ENCODE measurements at regions not wholly inside any gene's neighbourhood (a gene's known extent, or its start where the extent isn't known, plus 50 kb on each side); places are given as distances from the start of the nearest gene placed in this dataset.

GRCh38 chr7:15866753-15867152, 180.3 kb upstream of the MEOX2 start:
- H4K91ac ChIP-seq (ENCODE audit: insufficient read depth, low read depth, low read length): no peak overlapping the region
- POLR2A ChIA-PET (ENCODE audit: unreplicated experiment): interaction anchor here (0.6 kb wide), 1 partner anchor 19 kb away, joined by 3 read pairs; no protein-coding TSS in a partner anchor
- H2BK20ac ChIP-seq (ENCODE audit: low read depth, low read length): no peak overlapping the region
- no TSS peak for BruUV-seq (replicated peaks)
- CTCF ChIA-PET: interaction anchor here (0.6 to 1.0 kb wide), 3 partner anchors 11 to 635 kb away, joined by 3 to 4 read pairs (median 3); no protein-coding TSS in a partner anchor
- no peak overlapping the region for H3K9ac ChIP-seq (ENCODE audit: low read depth, low read length)
- H3K36me3 ChIP-seq (ENCODE audit: control insufficient read depth, insufficient read depth, low read length): no peaks in the 10 kb centered on the region
- no peak overlapping the region for H3K27ac ChIP-seq (ENCODE audit: insufficient read depth, low read length)
- no peak overlapping the region for H2BK15ac ChIP-seq (ENCODE audit: low read depth, low read length)
- DNase-seq: no peak
- no peak overlapping the region for H2BK5ac ChIP-seq (ENCODE audit: low read depth, low read length, poor library complexity, severe bottlenecking)
- H3K27me3 ChIP-seq (ENCODE audit: control insufficient read depth, insufficient read depth, low read length): no peaks in the 10 kb centered on the region
- peaks cover 4% of the 10 kb centered on the region; the same call in 1 of the 2 replicates for H3K9me1 ChIP-seq (ENCODE audit: insufficient read depth, low read length)
- no peaks in the 10 kb centered on the region for H4K20me1 ChIP-seq (ENCODE audit: insufficient read depth, low read length)
- H3K56ac ChIP-seq (ENCODE audit: extremely low read depth, insufficient read depth, low read length): no peak overlapping the region
- no peaks in the 10 kb centered on the region for H3K79me1 ChIP-seq (ENCODE audit: low read depth in 1 of 2, low read length in 2 of 2)
- H3K9me3 ChIP-seq (ENCODE audit: control insufficient read depth, insufficient read depth, low read length): no peaks in the 10 kb centered on the region
- no peak overlapping the region for H3K4me2 ChIP-seq (ENCODE audit: low read depth, low read length)
- H2AK5ac ChIP-seq (ENCODE audit: low read depth, low read length): no peak overlapping the region
- no peak overlapping the region for H3K4ac ChIP-seq (ENCODE audit: low read depth, low read length)
- H2BK120ac ChIP-seq (ENCODE audit: low read depth, low read length): no peak overlapping the region
- no peak overlapping the region for H3K18ac ChIP-seq (ENCODE audit: low read depth, low read length)
- in situ Hi-C loops (cut with MboI; ENCODE audit: low sequenced_read_pairs): no loop called here
- H4K5ac ChIP-seq (ENCODE audit: low read depth, low read length): no peak overlapping the region
- no CpG with 5 or more reads among the region's 1 CpG for WGBS, 2 experiments (ENCODE audit: extremely low coverage in 2 of 2, insufficient read length in 1 of 2)
- intact Hi-C loops (cut with micrococcal nuclease): no loop called here
- no peak overlapping the region for H2AK9ac ChIP-seq (replicated peaks; ENCODE audit: low read depth, low read length, poor library complexity)
- H3K23ac ChIP-seq (ENCODE audit: low read depth, low read length): no peak overlapping the region
- ATAC-seq (ENCODE audit: low read depth): no peak
- dilution Hi-C loops (cut with HindIII; ENCODE audit: low sequenced_read_pairs, unreplicated experiment): no loop called here
- H2AFZ ChIP-seq (replicated peaks; ENCODE audit: low read length, poor library complexity): no peak overlapping the region
- no peak overlapping the region for H3K14ac ChIP-seq (replicated peaks; ENCODE audit: low read depth, low read length)
- no peak overlapping the region for H4K8ac ChIP-seq (ENCODE audit: low read depth in 2 of 2, low read length in 2 of 2)
- no peak for TF ChIP-seq MAFK (IDR thresholded peaks at IDR 0.05; ENCODE audit: low read depth, low read length)
- H3K4me1 ChIP-seq (ENCODE audit: control insufficient read depth, insufficient read depth, low read length): peaks cover 3% of the 10 kb centered on the region; the same call in 1 of the 2 replicates
- H3K4me3 ChIP-seq (ENCODE audit: insufficient read depth, low read depth, low read length): no peak overlapping the region
